ENCODE measurements at regions not wholly inside any gene's neighbourhood (a gene's known extent, or its start where the extent isn't known, plus 50 kb on each side); places are given as distances from the start of the nearest gene placed in this dataset.

- Histone ChIP-seq H2AFZ (ENCODE audit: low read depth, low read length, severe bottlenecking) (no peak overlapping the region), H3K79me2 (ENCODE audit: insufficient read depth, low read length) (no peaks in the 10 kb centered on the region), H3K9me2 (replicated peaks; ENCODE audit: insufficient read depth, low read length) (no peaks in the 10 kb centered on the region), H4K20me1 (ENCODE audit: low read depth, low read length) (no peaks in the 10 kb centered on the region), H3K27me3 (ENCODE audit: low read length) (no peaks in the 10 kb centered on the region), H3K27ac (ENCODE audit: low read depth, low read length) (no peak overlapping the region), H3K4me3 (ENCODE audit: insufficient read depth, low read length, poor library complexity, severe bottlenecking) (no peak overlapping the region), H3F3A (ENCODE audit: insufficient read depth) (no peaks in the 10 kb centered on the region), H3K4me2 (ENCODE audit: low read depth, low read length, poor library complexity, severe bottlenecking) (no peak overlapping the region), H3K9me3 (ENCODE audit: insufficient read depth, low read length) (no peaks in the 10 kb centered on the region), H3K9ac (ENCODE audit: low read length) (no peak overlapping the region), H3K36me3 (ENCODE audit: low read length) (no peaks in the 10 kb centered on the region)
- no peak for TF ChIP-seq EZH2phosphoT487 (conservative IDR thresholded peaks at IDR 0.05; ENCODE audit: low read length)
- TF ChIP-seq, protein P1, sequence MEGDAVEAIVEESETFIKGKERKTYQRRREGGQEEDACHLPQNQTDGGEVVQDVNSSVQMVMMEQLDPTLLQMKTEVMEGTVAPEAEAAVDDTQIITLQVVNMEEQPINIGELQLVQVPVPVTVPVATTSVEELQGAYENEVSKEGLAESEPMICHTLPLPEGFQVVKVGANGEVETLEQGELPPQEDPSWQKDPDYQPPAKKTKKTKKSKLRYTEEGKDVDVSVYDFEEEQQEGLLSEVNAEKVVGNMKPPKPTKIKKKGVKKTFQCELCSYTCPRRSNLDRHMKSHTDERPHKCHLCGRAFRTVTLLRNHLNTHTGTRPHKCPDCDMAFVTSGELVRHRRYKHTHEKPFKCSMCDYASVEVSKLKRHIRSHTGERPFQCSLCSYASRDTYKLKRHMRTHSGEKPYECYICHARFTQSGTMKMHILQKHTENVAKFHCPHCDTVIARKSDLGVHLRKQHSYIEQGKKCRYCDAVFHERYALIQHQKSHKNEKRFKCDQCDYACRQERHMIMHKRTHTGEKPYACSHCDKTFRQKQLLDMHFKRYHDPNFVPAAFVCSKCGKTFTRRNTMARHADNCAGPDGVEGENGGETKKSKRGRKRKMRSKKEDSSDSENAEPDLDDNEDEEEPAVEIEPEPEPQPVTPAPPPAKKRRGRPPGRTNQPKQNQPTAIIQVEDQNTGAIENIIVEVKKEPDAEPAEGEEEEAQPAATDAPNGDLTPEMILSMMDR (IDR thresholded peaks at IDR 0.05; ENCODE audit: insufficient read depth, low read length, poor library complexity, severe bottlenecking) = no peak
Measured at GRCh38 chr10:3886191-3886590, 101.2 kb upstream of the KLF6 start.

DNA sequence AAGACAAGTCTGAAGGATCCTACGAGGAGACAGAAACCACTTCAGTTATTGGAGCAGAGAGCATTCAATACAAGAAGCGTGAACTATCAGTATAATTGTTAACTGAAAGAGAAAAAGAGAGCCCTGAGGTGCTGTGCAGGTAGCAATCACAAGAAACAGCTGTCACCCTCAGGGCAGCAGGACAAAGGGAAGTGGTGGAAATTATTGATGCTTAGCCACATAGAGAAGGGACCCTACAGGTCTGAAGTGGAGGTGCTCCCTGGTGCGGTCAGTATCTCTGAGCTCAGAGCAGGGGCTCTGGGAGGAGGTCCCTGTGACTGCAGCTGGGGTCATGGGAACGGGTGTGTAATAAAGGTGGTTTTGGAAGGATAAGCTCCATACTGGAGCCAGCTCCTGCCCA, 97.8 kb upstream of the KLF6 start:
- H3K4me3 ChIP-seq (ENCODE audit: insufficient read depth, low read length, poor library complexity, severe bottlenecking) = no peak overlapping the region
- H3K9me2 ChIP-seq (replicated peaks; ENCODE audit: insufficient read depth, low read length) = no peaks in the 10 kb centered on the region
- H4K20me1 ChIP-seq (ENCODE audit: low read depth, low read length) = no peaks in the 10 kb centered on the region
- no peak overlapping the region for H3K27ac ChIP-seq (ENCODE audit: low read depth, low read length)
- no peak overlapping the region for H3K9ac ChIP-seq (ENCODE audit: low read length)
- H3K79me2 ChIP-seq (ENCODE audit: insufficient read depth, low read length) = no peaks in the 10 kb centered on the region
- no peak overlapping the region for H2AFZ ChIP-seq (ENCODE audit: low read depth, low read length, severe bottlenecking)
- no peaks in the 10 kb centered on the region for H3K36me3 ChIP-seq (ENCODE audit: low read length)
- no peaks in the 10 kb centered on the region for H3F3A ChIP-seq (ENCODE audit: insufficient read depth)
- no peak overlapping the region for H3K4me2 ChIP-seq (ENCODE audit: low read depth, low read length, poor library complexity, severe bottlenecking)
- no peaks in the 10 kb centered on the region for H3K27me3 ChIP-seq (ENCODE audit: low read length)
- H3K9me3 ChIP-seq (ENCODE audit: insufficient read depth, low read length) = no peaks in the 10 kb centered on the region
- TF ChIP-seq, protein P1 (IDR thresholded peaks at IDR 0.05; ENCODE audit: insufficient read depth, low read length, poor library complexity, severe bottlenecking) = no peak
- no peak for TF ChIP-seq EZH2phosphoT487 (conservative IDR thresholded peaks at IDR 0.05; ENCODE audit: low read length)

DNA sequence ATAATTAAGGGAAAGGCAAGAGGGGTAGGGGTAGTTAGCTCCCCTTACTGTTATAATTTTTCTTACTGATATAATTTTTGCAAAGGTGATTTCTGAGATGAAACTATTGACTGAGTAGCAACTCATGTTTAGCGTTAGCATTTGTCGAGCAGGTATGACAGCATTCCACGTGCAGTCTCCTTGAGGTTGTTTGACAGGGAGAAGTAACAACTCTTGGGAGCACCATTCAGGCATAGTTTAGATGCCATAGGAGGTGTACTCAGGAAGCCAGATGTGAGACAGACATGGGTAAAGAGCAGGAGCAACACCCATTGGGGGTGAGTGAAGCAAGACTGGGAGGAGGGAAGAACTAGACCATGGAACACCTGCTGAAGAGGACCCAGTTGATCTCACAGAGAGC, 96.6 kb upstream of the KLF6 start:
- Histone ChIP-seq H3K79me2 (ENCODE audit: insufficient read depth, low read length) (no peaks in the 10 kb centered on the region), H3K4me3 (ENCODE audit: insufficient read depth, low read length, poor library complexity, severe bottlenecking) (no peak overlapping the region), H3K27me3 (ENCODE audit: low read length) (no peaks in the 10 kb centered on the region), H3K4me2 (ENCODE audit: low read depth, low read length, poor library complexity, severe bottlenecking) (no peak overlapping the region), H2AFZ (ENCODE audit: low read depth, low read length, severe bottlenecking) (no peak overlapping the region), H3K27ac (ENCODE audit: low read depth, low read length) (no peak overlapping the region), H4K20me1 (ENCODE audit: low read depth, low read length) (no peaks in the 10 kb centered on the region), H3K9ac (ENCODE audit: low read length) (no peak overlapping the region), H3K9me2 (replicated peaks; ENCODE audit: insufficient read depth, low read length) (no peaks in the 10 kb centered on the region), H3K36me3 (ENCODE audit: low read length) (no peaks in the 10 kb centered on the region), H3F3A (ENCODE audit: insufficient read depth) (no peaks in the 10 kb centered on the region), H3K9me3 (ENCODE audit: insufficient read depth, low read length) (no peaks in the 10 kb centered on the region)
- TF ChIP-seq, protein P1 (IDR thresholded peaks at IDR 0.05; ENCODE audit: insufficient read depth, low read length, poor library complexity, severe bottlenecking) = no peak
- TF ChIP-seq EZH2phosphoT487 (conservative IDR thresholded peaks at IDR 0.05; ENCODE audit: low read length) = no peak
